HG03432 (cell line): ENCODE measurements at regions not wholly inside any gene's neighbourhood (a gene's known extent, or its start where the extent isn't known, plus 50 kb on each side); places are given as distances from the start of the nearest gene placed in this dataset.

Experiments
- ATAC-seq: cut with Tn5 transposase; IDR thresholded peaks from one replicate; pipeline ENCODE4 v1.9.1; 2021; ENCODE audit warnings: mild to moderate bottlenecking, moderate library complexity; ENCODE audit not compliant: unreplicated experiment

GRCh38 chr3:144129536-144130214, 158.1 kb downstream of the DIPK2A start:
- ATAC-seq, result no peak

- no peak for ATAC-seq
These were observed 169.5 kb downstream of the DIPK2A start for GRCh38 chr3:144141074-144141473.

GRCh38 chr3:144141496-144141895, 169.9 kb downstream of the DIPK2A start:
- ATAC-seq, result no peak

GRCh38 chr3:144142151-144142840, 170.7 kb downstream of the DIPK2A start:
- no peak for ATAC-seq

GRCh38 chr3:144148356-144148755, 176.7 kb downstream of the DIPK2A start:
- ATAC-seq, result no peak

- ATAC-seq, result no peak
These were observed 180.4 kb downstream of the DIPK2A start for GRCh38 chr3:144151983-144152382.

- ATAC-seq, result no peak
These were observed 189.0 kb downstream of the DIPK2A start for GRCh38 chr3:144160627-144161026.

GRCh38 chr3:144162042-144162441, 190.4 kb downstream of the DIPK2A start:
- ATAC-seq, result no peak

GRCh38 chr3:144164352-144164751, 192.7 kb downstream of the DIPK2A start:
- ATAC-seq, result no peak

GRCh38 chr3:144165482-144165881, 193.9 kb downstream of the DIPK2A start:
- no peak for ATAC-seq

- ATAC-seq, result no peak
These were observed 196.0 kb downstream of the DIPK2A start for GRCh38 chr3:144167634-144168033.

GRCh38 chr3:144173491-144173890, 201.9 kb downstream of the DIPK2A start:
- no peak for ATAC-seq

GRCh38 chr3:144175644-144176425, 204.2 kb downstream of the DIPK2A start:
- ATAC-seq, result no peak

- ATAC-seq, result no peak
These were observed 206.0 kb downstream of the DIPK2A start for GRCh38 chr3:144177649-144178048.

- no peak for ATAC-seq
These were observed 207.0 kb downstream of the DIPK2A start for GRCh38 chr3:144178607-144179006.

GRCh38 chr3:144181062-144181461, 209.4 kb downstream of the DIPK2A start:
- ATAC-seq, result no peak

GRCh38 chr3:144182501-144182900, 210.9 kb downstream of the DIPK2A start:
- no peak for ATAC-seq

GRCh38 chr3:144185276-144185675, 213.7 kb downstream of the DIPK2A start:
- no peak for ATAC-seq

- ATAC-seq, result no peak
These were observed 216.0 kb downstream of the DIPK2A start for GRCh38 chr3:144187531-144188210.

GRCh38 chr3:144189044-144189443, 217.4 kb downstream of the DIPK2A start:
- no peak for ATAC-seq

GRCh38 chr3:144197116-144197515, 225.5 kb downstream of the DIPK2A start:
- no peak for ATAC-seq
